ENCODE measurements at regions not wholly inside any gene's neighbourhood (a gene's known extent, or its start where the extent isn't known, plus 50 kb on each side); places are given as distances from the start of the nearest gene placed in this dataset.
A peak's percentile ranks its signal among the peaks of the same experiment; 100 is the strongest.

GRCh38 chr2:222993920-222994650 is 57.9 kb upstream of the KCNE4 start:
- peak; percentile 96 for DNase-seq

- DNase-seq: no peak
Observed at GRCh38 chr2:222998459-222998858, 53.5 kb upstream of the KCNE4 start.

- no peak for DNase-seq
Observed at GRCh38 chr2:223000872-223001796, 50.9 kb upstream of the KCNE4 start.

GRCh38 chr2:223001797-223002175 is 50.2 kb upstream of the KCNE4 start:
- no peak for DNase-seq

Measured in NCI-H526 treated with DMSO at 0.1 percent for 48 hours (cell line).